ENCODE measurements at regions not wholly inside any gene's neighbourhood (a gene's known extent, or its start where the extent isn't known, plus 50 kb on each side); places are given as distances from the start of the nearest gene placed in this dataset.
"Not testable (repeated sequence)": the region's sequence is repeated elsewhere in the genome, so short reads cannot be mapped to it uniquely, and the experiment has no call there.

DNA sequence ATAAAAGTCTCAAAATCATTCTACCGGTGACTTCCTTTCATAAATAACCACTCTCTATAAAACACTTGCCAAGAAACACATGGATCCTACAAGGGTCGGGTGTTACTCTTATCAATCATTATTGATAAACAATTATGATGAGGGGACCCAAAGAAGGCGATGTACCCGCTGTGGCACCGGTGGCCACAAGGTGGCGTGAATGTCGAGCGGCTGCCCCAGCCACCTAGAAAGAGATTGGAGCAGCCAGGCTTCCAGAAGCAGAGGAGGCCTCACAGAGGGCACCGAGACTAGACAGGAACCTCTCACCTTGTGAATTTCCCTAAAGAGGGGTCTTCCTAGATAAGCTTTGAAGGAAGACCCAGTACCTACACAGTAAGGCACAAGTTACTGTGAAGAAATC is 80.5 kb upstream of the GOLGA6L6 start:
- not testable (repeated sequence) for H4K20me1 ChIP-seq; H3K4me2 ChIP-seq; H3K9ac ChIP-seq; H3K4me1 ChIP-seq; H3K9me3 ChIP-seq (replicated peaks in 1 of 11); H3K27ac ChIP-seq; H3K4me3 ChIP-seq; H3K36me3 ChIP-seq; H3K27me3 ChIP-seq

DNA sequence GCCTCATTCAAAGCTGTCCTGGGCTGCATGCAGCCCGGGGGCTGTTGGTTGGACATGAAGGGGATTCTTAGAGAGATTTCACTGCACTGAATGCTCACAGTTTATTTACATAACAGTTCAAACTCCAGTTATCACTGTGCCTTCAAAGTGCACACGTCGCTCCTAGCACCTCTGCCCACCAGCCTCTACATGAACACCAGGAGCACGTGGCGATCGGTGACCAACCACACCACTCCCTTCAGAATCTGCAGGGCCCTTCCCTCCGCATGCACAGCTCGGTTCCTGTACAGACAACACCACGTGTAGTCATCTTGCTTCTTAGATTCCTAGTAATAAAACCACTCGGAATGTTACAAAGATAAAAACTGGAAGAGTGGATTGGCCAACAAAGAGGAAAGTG is 72.9 kb upstream of the GOLGA6L6 start:
- H3K4me1 ChIP-seq; H3K4me3 ChIP-seq; H4K20me1 ChIP-seq; H3K27me3 ChIP-seq; H3K9ac ChIP-seq; H3K36me3 ChIP-seq; H3K4me2 ChIP-seq; H3K27ac ChIP-seq; H3K9me3 ChIP-seq (replicated peaks in 1 of 11): not testable (repeated sequence)

DNA sequence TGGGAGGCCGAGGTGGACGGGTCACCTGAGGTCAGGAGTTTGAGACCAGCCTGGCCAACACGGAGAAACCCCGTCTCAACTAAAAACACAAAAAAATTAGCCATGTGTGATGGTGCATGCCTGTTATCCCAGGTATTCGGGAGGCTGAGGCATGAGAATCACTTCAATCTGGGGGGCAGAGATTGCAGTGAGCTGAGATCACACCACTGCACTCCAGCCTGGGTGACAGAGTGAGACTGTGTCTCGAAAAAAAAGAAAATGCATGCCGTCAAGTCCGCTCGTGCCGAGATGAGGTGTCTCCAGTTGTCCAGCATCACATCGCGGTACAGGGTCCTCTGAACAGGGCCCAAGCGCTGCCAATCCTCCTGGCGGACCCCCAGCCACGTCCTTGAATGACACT is 71.2 kb upstream of the GOLGA6L6 start:
- H3K9ac ChIP-seq; H3K27me3 ChIP-seq; H3K9me3 ChIP-seq (replicated peaks in 1 of 11); H3K4me1 ChIP-seq; H3K4me2 ChIP-seq; H3K36me3 ChIP-seq; H3K4me3 ChIP-seq; H3K27ac ChIP-seq; H4K20me1 ChIP-seq: not testable (repeated sequence)

DNA sequence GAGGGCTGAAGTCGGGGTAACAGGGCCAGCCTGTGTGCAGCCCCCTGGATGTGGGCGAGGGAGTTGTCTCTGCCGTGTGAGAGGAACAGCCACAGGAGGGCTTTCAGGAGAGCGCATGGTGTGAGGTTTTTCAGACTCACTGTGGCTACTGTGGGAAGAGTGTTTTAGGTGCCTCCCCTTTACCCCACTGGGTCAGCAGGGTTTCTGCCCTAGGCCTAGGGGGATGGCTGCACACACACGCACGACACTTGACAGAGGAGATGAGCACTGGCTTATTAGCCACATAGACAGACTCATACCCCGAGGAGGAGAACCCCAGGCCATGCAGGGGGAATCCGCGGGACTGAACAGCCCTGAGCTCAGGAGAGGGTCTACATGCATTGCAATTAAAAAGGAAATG is 70.8 kb upstream of the GOLGA6L6 start:
- H3K4me3 ChIP-seq; H4K20me1 ChIP-seq; H3K27ac ChIP-seq; H3K9ac ChIP-seq; H3K9me3 ChIP-seq (replicated peaks in 1 of 11); H3K4me2 ChIP-seq; H3K36me3 ChIP-seq; H3K27me3 ChIP-seq; H3K4me1 ChIP-seq: not testable (repeated sequence)

DNA sequence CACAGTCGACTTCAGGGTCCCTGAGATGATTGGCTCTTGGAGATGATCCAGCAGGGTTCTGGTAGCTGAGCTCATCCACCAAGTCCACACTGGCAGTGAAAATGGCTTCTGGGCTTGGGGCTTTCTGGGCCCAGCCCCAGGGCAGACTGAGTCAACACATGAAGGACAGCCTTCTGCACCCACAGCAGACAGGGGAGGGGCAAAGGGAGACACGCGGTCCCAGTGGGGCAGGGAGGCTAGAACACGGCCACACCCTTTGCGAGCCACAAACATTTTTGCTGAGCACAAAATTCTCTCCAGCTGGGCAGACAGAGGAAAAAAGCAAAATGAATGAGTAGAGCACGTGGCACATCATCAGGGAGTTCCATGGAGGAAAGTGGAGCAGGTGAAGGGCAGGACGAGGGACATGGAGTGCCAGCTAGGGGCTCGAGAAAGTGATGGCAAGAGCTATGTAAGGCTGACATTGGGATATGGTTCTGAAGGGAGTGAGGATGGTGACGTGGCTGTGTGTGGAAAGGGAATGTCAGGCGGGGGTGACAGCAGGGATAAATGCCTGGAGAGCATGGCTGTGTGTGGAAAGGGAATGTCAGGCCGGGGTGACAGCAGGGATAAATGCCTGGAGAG is 70.2 kb upstream of the GOLGA6L6 start:
- H3K27ac ChIP-seq; H3K9me3 ChIP-seq (replicated peaks in 1 of 11); H3K4me1 ChIP-seq; H3K4me3 ChIP-seq; H3K4me2 ChIP-seq; H3K36me3 ChIP-seq; H4K20me1 ChIP-seq; H3K9ac ChIP-seq; H3K27me3 ChIP-seq: not testable (repeated sequence)

- H3K27me3 ChIP-seq; H3K4me1 ChIP-seq; H3K36me3 ChIP-seq; H4K20me1 ChIP-seq; H3K4me3 ChIP-seq; H3K9ac ChIP-seq; H3K4me2 ChIP-seq; H3K27ac ChIP-seq; H3K9me3 ChIP-seq (replicated peaks in 1 of 11): not testable (repeated sequence)
Observed at GRCh38 chr15:20608179-20608578, 66.6 kb upstream of the GOLGA6L6 start.

GRCh38 chr15:20597245-20597644 is 55.6 kb upstream of the GOLGA6L6 start:
- not testable (repeated sequence) for H3K27me3 ChIP-seq; H3K4me2 ChIP-seq; H4K20me1 ChIP-seq; H3K36me3 ChIP-seq; H3K9me3 ChIP-seq (replicated peaks in 1 of 11); H3K4me3 ChIP-seq; H3K4me1 ChIP-seq; H3K9ac ChIP-seq; H3K27ac ChIP-seq

GRCh38 chr15:20594219-20594618 is 52.6 kb upstream of the GOLGA6L6 start:
- not testable (repeated sequence) for H3K4me2 ChIP-seq

DNA sequence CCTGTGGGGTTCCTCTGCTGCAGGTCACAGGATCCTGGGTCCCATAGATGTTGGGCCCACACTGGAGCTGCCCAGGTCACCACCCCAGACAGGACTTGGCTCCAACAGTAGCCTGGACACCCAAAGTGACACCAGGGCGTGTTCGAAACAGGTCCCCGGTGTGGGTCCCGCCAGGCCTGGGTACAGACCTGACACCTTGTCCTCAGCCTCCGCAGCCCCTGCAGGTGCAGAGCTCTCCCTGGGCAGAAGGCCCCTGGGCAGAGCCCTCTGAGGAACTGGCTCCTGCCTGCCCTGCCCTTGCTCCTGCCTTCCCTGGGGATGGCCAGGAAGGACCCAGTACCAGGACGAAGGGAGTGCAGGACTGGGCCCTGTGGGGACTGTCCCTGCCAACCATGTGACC is 50.3 kb upstream of the GOLGA6L6 start:
- H3K27me3 ChIP-seq; H3K9me3 ChIP-seq (replicated peaks in 1 of 11); H4K20me1 ChIP-seq; H3K36me3 ChIP-seq; H3K9ac ChIP-seq; H3K27ac ChIP-seq; H3K4me2 ChIP-seq; H3K4me3 ChIP-seq; H3K4me1 ChIP-seq: not testable (repeated sequence)

More at GRCh38 chr15:20594219-20594618, 52.6 kb upstream of the GOLGA6L6 start:
- H3K27ac ChIP-seq; H3K36me3 ChIP-seq; H3K27me3 ChIP-seq; H3K9me3 ChIP-seq (replicated peaks in 1 of 11); H3K4me3 ChIP-seq; H4K20me1 ChIP-seq; H3K9ac ChIP-seq; H3K4me1 ChIP-seq: not testable (repeated sequence)

Measured in BLaER1 treated with 17β-estradiol and CSF1 and Interleukin-3, amounts not matched to agents 10 nM and 100 nM (cell line).